G401.6 (cell line): ENCODE measurements at regions not wholly inside any gene's neighbourhood (a gene's known extent, or its start where the extent isn't known, plus 50 kb on each side); places are given as distances from the start of the nearest gene placed in this dataset.
"Not testable (repeated sequence)": the region's sequence is repeated elsewhere in the genome, so short reads cannot be mapped to it uniquely, and the experiment has no call there.

ENCODE experiments used
- FAIRE-seq: peaks from 2 replicates; lab custom pipeline; 2012; peaks lifted over from hg19 to GRCh38; lab: Jason Lieb, UNC

DNA sequence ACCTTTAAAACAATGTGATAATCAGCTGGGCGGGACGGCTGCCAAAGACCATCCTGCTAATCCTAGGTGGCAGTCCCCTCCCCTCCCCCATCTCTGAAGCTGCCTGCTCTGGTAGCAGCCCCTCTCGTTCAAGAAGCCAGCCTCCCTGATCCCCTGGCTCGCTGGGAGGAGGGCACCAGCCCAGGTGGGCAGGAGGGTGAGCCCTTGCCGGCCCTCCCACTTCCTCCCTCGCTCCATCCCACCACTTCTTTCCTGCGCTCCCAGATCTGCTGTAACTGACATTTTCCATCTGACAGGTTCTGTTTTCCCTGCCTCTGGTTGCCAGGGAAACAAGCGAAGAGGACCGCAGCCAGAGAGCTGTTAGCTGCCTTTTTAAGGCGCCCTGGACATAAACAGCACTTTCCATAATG, 155.7 kb upstream of the TNRC6C start:
- FAIRE-seq: no peak

DNA sequence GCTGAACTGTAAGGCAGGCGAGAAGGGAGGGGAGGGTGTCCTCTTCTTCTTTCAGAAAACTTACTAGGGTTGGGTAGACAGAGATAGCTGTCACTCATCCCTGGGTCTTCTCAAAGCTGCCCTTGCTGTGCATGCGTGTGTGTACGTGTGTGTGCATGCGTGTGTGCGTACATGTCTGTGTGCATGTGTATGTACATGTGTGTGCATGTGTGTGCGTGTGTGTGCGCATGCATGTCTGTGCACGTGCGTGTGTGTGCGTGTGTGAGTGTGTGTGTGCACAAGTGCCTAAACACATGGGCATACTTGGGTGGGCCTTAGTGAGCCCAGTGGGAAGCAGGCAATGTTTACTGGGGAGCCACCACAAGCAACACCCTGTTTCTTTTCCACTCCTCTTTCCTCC, 154.8 kb upstream of the TNRC6C start:
- no peak for FAIRE-seq

- FAIRE-seq: no peak
Observed at GRCh38 chr17:77804796-77805426, 153.6 kb upstream of the TNRC6C start.

GRCh38 chr17:77805970-77806369, 152.5 kb upstream of the TNRC6C start:
- not testable (repeated sequence) for FAIRE-seq

DNA sequence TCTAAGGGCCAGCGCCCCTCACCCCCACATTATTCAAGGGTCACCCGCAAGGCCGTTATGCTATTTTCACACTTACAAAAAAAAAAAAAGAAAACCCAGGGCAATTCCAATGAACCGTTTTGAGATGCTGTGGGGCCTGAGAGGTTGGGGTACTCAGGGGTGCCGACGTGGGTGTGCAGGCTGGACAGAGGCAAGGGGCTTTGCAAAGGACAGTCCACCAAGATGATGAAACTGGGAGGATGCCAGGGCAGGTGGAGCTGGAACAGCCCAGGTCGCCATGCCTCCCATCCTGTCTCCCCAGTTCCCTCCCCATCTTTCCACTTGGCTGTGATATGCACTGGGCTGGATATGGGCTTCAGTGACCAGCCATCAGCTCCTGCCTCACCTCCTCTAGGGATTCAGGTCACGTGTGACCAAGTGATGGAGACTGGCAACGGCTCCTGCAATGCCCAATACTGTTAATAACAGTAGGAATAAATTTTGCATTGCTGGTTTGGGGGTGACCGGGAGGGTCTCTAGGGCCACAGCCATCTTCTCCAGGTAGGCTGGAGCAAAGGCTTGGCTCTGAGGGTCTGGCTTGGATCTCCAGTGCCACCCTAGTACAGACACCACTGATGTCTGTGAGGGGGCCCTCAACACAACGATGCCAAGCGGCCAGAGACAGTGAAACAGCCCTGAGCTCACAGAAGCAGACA, 151.3 kb upstream of the TNRC6C start:
- FAIRE-seq: no peak

DNA sequence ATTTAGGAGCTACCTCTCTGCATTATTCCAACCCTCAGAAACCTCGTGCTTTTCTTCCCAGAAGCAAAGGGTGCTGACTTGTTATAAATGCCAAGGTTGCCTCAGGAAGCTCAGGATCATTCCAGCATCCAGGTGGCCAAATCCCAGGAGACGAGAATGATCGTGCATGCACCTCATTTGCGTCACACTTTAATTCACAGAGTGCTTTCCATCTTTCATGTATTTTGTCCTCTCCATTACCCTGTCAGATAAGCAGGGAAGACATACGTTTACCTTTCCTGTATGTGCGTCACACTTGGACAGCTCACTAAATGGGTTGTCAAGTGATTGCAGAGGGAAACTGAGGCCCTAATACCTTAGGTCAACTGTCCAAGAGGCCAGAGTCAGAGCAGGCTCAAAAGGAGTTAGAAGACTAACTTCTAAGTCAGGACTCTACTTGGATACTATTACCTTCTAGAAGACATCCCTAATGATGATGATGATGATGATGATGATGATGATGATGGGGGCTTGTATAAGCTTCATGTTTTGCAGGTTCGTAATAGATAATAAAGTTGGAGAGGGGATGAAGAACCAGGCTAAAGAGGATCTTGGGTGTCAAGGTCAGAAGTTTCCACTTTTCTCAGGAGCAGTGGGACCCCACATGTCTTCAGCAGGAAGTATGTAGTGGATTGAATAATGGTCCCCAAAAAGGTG, 150.6 kb upstream of the TNRC6C start:
- FAIRE-seq: no peak

DNA sequence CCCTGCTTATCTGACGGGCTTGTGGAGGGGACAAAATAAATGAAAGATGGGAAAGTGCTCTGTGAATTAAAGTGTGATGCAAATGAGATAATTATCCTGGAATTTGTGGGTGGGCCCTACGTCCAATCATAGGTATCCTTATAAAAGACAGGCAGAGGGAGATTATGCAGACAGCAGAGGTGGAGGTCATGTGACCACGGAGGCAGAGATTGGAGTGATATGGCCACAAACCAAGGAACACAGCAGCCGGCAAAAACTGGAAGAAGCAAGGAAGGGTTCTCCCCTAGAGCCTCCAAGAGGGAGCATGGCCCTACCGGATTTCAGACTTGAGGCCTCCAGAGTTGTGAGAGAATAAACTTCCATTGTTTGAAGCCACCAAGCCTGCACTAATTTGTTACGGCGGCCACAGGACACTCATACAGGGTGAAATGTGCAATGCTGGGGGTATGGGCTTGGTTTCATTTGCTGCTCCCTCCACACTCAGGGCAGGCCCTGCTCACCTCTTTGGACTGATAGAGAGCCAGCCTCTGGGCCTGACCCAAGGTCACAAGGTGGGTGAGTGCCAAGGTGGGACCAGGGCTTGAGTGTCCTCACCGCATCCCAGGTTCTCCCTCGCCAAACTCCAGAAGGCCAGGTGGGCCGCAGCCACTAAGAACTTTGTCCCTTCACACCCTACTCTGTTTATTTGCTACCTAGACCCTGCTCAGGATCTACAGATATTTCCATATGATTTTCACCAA, 149.6 kb upstream of the TNRC6C start:
- FAIRE-seq: no peak

DNA sequence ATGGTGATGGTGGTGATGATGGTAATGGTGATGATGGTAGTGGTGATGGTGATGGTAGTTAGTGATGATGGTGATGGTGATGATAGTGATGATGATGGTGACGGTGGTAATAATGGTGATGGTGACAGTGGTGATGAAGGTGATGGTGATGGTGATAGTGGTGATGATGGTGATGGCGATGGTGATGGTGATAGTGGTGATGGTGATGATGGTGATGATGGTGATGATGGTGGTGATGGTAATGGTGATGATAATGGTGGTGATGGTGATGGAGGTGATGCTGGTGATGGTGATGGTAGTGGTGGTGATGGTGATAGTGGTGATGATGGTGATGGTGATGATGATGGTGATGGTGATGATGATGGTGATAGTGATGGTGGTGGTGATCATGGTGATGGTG, 148.7 kb upstream of the TNRC6C start:
- FAIRE-seq: no peak

GRCh38 chr17:77810536-77810935, 148.0 kb upstream of the TNRC6C start:
- FAIRE-seq: no peak

GRCh38 chr17:77811521-77811920, 147.0 kb upstream of the TNRC6C start:
- no peak for FAIRE-seq

DNA sequence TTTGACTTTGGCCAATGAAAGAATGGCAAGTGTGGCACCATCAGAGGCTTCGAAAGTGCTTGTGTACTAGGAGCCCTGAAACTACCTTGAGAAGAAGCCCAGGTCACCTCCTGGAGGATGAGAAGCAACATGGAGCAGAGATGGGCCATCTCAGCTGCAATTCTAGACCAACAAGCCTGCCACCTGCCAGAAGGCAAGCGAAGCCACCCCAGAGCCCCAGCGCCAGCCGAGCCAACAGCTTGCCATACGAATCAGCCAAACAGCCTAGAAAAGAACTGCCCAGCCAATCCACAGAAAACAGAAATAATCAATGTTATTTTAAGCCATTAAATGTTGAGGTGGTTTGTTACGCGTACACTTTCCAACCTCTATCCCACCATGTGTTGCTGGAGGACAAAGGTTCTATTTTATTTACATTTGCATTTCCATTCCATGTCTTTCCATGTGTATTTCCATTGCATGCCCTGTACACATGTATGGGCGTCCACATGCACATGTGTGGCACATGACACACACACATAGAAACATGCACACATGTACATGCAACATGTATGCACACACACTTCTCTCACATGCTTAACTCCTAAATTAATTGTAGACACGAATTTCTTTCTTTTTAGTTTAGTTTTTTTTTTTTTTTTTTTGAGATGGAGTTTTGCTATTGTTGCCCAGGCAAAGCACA, 144.3 kb upstream of the TNRC6C start:
- no peak for FAIRE-seq

GRCh38 chr17:77815127-77815905, 143.2 kb upstream of the TNRC6C start:
- FAIRE-seq: no peak

- no peak for FAIRE-seq
Observed at GRCh38 chr17:77817953-77818352, 140.6 kb upstream of the TNRC6C start.

DNA sequence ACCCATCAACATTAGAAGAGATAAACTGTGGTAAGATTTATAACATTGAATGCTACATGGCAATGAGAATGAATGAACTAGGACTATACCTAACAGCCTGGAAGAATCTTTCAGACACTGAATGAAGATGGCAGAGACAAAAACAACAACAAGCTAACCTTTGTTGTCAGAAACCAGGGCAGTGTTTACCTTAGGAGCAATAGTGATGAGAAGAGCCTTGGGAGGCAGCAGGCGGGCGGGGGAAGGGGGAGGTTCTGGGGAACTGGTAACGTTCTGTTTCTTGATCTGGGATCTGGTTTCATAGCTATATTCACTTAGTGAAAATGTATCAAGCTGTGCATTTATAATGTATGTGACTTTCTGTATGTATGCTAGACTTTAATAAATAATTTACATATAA, 139.0 kb upstream of the TNRC6C start:
- no peak for FAIRE-seq

GRCh38 chr17:77821114-77821513, 137.4 kb upstream of the TNRC6C start:
- FAIRE-seq: no peak

DNA sequence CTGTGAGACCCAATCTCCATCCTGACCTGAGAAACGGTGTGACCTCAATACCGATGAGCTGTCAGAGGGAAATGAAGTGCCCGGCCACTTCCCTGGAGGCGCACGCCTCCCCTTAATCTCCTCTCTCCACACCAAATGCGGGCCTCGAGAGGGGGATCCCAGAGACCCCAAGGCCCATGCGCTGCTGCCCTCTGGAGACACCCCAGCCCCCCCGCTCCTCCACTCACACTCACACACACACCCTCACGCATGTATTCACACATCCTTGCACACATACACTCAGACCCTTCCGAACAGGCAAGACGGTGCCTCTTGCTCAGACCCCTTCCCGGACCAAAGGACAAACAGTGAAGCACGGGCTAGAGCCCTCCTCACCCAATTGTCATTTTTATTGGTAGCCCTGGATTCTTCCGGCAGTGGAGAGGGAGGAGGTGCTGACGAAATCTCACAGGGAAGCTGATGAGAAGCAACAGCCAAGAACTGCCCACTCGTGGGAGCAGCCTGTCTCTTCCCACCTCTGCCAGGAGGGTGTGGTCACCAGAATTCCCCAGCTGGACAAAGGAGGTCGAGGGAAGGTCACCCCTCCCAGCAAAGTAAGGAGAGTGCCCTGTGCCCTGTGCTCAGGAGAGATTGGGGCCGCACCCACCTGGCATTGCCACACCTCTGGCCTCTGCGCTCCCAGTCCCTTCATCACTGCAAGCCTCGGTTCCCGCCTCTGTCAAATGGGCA, 136.0 kb upstream of the TNRC6C start:
- no peak for FAIRE-seq

DNA sequence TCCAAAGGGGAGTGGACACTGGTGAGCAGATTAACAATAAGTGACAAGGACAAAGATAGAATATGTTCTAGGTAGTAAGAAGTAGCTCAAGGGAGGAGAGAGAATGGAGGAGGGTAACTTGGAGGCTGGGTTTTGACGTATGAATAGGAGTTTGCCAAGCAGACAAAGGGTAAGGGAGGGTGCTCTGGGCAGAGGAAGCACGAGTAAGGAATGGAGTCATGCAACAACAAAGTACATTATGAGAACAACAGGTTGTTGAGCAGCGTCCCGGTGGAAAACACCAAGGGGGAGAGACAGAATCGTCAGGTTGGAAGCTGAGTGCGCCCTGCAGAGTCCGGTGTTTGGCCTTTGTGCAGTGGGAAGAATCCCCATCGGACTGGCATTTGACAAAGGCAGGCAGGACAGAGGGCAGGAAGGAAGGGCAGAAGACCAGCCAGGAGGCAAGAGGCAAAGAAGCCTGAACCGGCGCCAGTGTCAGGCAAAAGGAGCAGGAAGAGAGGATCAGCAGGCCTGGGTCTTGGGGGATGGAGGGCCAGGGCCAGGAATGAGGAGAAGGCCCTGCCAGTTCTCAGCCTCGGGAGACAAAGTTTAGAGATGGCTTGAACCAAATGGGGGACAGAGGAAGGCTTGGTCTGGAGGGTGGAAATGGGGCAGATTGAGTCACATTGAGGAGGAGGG, 134.3 kb upstream of the TNRC6C start:
- FAIRE-seq: no peak

DNA sequence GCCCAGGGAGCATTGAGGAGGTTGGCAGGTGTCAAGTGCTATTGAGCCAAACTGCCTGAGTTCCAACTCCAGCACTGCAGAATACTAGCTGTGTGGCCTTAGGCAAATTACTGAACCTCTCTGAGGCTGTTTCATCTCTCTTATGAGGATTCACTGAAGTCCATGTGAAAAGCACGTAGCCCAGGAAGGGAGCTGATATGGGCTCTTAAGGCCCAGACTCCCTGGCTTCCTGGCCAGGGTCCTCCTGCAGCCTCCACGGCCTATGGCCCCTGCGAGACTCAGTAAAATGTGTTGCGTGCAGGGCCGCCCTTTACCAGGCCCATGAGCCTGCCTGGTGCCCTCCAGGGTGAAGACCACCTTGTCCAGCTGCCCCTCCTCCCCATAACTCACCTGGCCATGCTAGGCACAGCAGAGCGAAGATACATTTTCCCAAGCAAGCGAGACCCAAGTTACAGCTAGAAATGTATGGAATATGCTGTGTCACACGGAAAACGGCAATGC, 133.7 kb upstream of the TNRC6C start:
- FAIRE-seq: no peak

GRCh38 chr17:77825621-77826020, 132.9 kb upstream of the TNRC6C start:
- no peak for FAIRE-seq
